IPS DF 6.9 (cell line): ENCODE measurements at regions not wholly inside any gene's neighbourhood (a gene's known extent, or its start where the extent isn't known, plus 50 kb on each side); places are given as distances from the start of the nearest gene placed in this dataset.

Experiments used
- DNase-seq: peaks from one replicate; pipeline ENCODE4 v3.0.0-alpha.2; 2013; ENCODE audit warnings: low read depth, low spot score
- H3K27ac ChIP-seq: one replicate; pipeline ENCODE4 v1.5.1; 2013; ENCODE audit warnings: low read length, control low read depth
- H3K27me3 ChIP-seq: 2 replicates; pipeline ENCODE4 v1.6.1; 2013; ENCODE audit warnings: mild to moderate bottlenecking, low read length; ENCODE audit not compliant: control insufficient read depth, insufficient read depth
- H3K36me3 ChIP-seq: 2 replicates; pipeline ENCODE4 v1.6.1; 2013; ENCODE audit warnings: low read length; ENCODE audit not compliant: control insufficient read depth, insufficient read depth
- H3K4me1 ChIP-seq: 2 replicates; pipeline ENCODE4 v1.6.1; 2013; ENCODE audit warnings: low read length; ENCODE audit not compliant: control insufficient read depth, insufficient read depth
- H3K4me3 ChIP-seq: 2 replicates; pipeline ENCODE4 v1.5.1; 2013; ENCODE audit warnings: mild to moderate bottlenecking, low read length
- H3K9me3 ChIP-seq: 2 replicates; pipeline ENCODE4 v1.6.1; 2013; ENCODE audit warnings: low read length, inconsistent platforms; ENCODE audit not compliant: control insufficient read depth, insufficient read depth
- WGBS: extraction: QIAGEN DNeasy Blood & Tissue Kit; methylation state at CpG from one replicate; pipeline ENCODE4 v1.1.7; 2013; ENCODE audit warnings: mixed read lengths, missing lambda C conversion rate; ENCODE audit not compliant: insufficient read length, insufficient coverage; 5-methylcytosine and 5-hydroxymethylcytosine counted together

GRCh38 chr2:158034198-158034866 is 67.3 kb upstream of the UPP2 start:
- H3K36me3 ChIP-seq: no peaks in the 10 kb centered on the region
- WGBS: no CpG with 5 or more reads among the region's 7 CpGs
- H3K27me3 ChIP-seq: no peaks in the 10 kb centered on the region
- H3K4me1 ChIP-seq: no peaks in the 10 kb centered on the region
- peak; percentile 71 for DNase-seq
- no peaks in the 10 kb centered on the region for H3K9me3 ChIP-seq
- H3K4me3 ChIP-seq: no peak overlapping the region
- H3K27ac ChIP-seq: no peak overlapping the region

- no CpG with 5 or more reads among the region's 4 CpGs for WGBS
Measured at GRCh38 chr2:158031371-158031770, 70.3 kb upstream of the UPP2 start.

GRCh38 chr2:158025255-158025996 is 76.2 kb upstream of the UPP2 start:
- WGBS: no CpG with 5 or more reads among the region's 11 CpGs
- H3K27ac ChIP-seq: no peak overlapping the region
- no peaks in the 10 kb centered on the region for H3K36me3 ChIP-seq
- no peak overlapping the region for H3K4me3 ChIP-seq
- no peaks in the 10 kb centered on the region for H3K4me1 ChIP-seq
- no peak for DNase-seq
- no peaks in the 10 kb centered on the region for H3K27me3 ChIP-seq
- H3K9me3 ChIP-seq: no peaks in the 10 kb centered on the region

More at GRCh38 chr2:158031371-158031770, 70.3 kb upstream of the UPP2 start:
- Histone ChIP-seq H3K4me3 (no peak overlapping the region), H3K9me3 (no peaks in the 10 kb centered on the region), H3K27ac (no peak overlapping the region), H3K36me3 (no peaks in the 10 kb centered on the region), H3K27me3 (no peaks in the 10 kb centered on the region), H3K4me1 (no peaks in the 10 kb centered on the region)
- DNase-seq: no peak

GRCh38 chr2:158024288-158024898 is 77.3 kb upstream of the UPP2 start:
- no peak overlapping the region for H3K4me3 ChIP-seq
- no peak overlapping the region for H3K27ac ChIP-seq
- peak; percentile 39 for DNase-seq
- H3K27me3 ChIP-seq: no peaks in the 10 kb centered on the region
- no peaks in the 10 kb centered on the region for H3K36me3 ChIP-seq
- no peaks in the 10 kb centered on the region for H3K9me3 ChIP-seq
- no peaks in the 10 kb centered on the region for H3K4me1 ChIP-seq
- no CpG with 5 or more reads among the region's 4 CpGs for WGBS

- Histone ChIP-seq H3K36me3 (no peaks in the 10 kb centered on the region), H3K9me3 (no peaks in the 10 kb centered on the region), H3K27me3 (no peaks in the 10 kb centered on the region), H3K4me3 (no peak overlapping the region), H3K4me1 (no peaks in the 10 kb centered on the region), H3K27ac (no peak overlapping the region)
- no peak for DNase-seq
- 100% methylated on average over 1 of the region's 1 CpG for WGBS
Measured at GRCh38 chr2:158022888-158023287, 78.8 kb upstream of the UPP2 start.

GRCh38 chr2:158021226-158021625 is 80.5 kb upstream of the UPP2 start:
- H3K4me3 ChIP-seq: no peak overlapping the region
- WGBS: no CpG with 5 or more reads among the region's 3 CpGs
- H3K27me3 ChIP-seq: no peaks in the 10 kb centered on the region
- no peak overlapping the region for H3K27ac ChIP-seq
- no peaks in the 10 kb centered on the region for H3K9me3 ChIP-seq
- no peaks in the 10 kb centered on the region for H3K4me1 ChIP-seq
- H3K36me3 ChIP-seq: no peaks in the 10 kb centered on the region
- no peak for DNase-seq

GRCh38 chr2:158015428-158016076 is 86.1 kb upstream of the UPP2 start:
- WGBS: no CpG with 5 or more reads among the region's 4 CpGs
- no peaks in the 10 kb centered on the region for H3K9me3 ChIP-seq
- H3K4me1 ChIP-seq: no peaks in the 10 kb centered on the region
- H3K27me3 ChIP-seq: no peaks in the 10 kb centered on the region
- no peak overlapping the region for H3K27ac ChIP-seq
- no peaks in the 10 kb centered on the region for H3K36me3 ChIP-seq
- no peak for DNase-seq
- no peak overlapping the region for H3K4me3 ChIP-seq

- no peaks in the 10 kb centered on the region for H3K36me3 ChIP-seq
- DNase-seq: no peak
- no peaks in the 10 kb centered on the region for H3K27me3 ChIP-seq
- H3K4me1 ChIP-seq: no peaks in the 10 kb centered on the region
- no peak overlapping the region for H3K4me3 ChIP-seq
- no CpG with 5 or more reads among the region's 1 CpG for WGBS
- no peaks in the 10 kb centered on the region for H3K9me3 ChIP-seq
- no peak overlapping the region for H3K27ac ChIP-seq
Measured at GRCh38 chr2:158013891-158014290, 87.8 kb upstream of the UPP2 start.

- H3K36me3 ChIP-seq: no peaks in the 10 kb centered on the region
- peak; percentile 67 for DNase-seq
- WGBS: no CpG with 5 or more reads among the region's 5 CpGs
- H3K4me3 ChIP-seq: no peak overlapping the region
- no peaks in the 10 kb centered on the region for H3K4me1 ChIP-seq
- H3K9me3 ChIP-seq: no peaks in the 10 kb centered on the region
- no peaks in the 10 kb centered on the region for H3K27me3 ChIP-seq
- H3K27ac ChIP-seq: no peak overlapping the region
Measured at GRCh38 chr2:158011055-158011771, 90.5 kb upstream of the UPP2 start.

- no peak for DNase-seq
- no peaks in the 10 kb centered on the region for H3K4me1 ChIP-seq
- H3K36me3 ChIP-seq: no peaks in the 10 kb centered on the region
- WGBS: no CpG with 5 or more reads among the region's 4 CpGs
- no peak overlapping the region for H3K4me3 ChIP-seq
- no peaks in the 10 kb centered on the region for H3K9me3 ChIP-seq
- no peak overlapping the region for H3K27ac ChIP-seq
- H3K27me3 ChIP-seq: no peaks in the 10 kb centered on the region
Measured at GRCh38 chr2:158009399-158009798, 92.3 kb upstream of the UPP2 start.
